DMS53 treated with DMSO at 0.1 percent for 48 hours (cell line): ENCODE measurements at regions not wholly inside any gene's neighbourhood (a gene's known extent, or its start where the extent isn't known, plus 50 kb on each side); places are given as distances from the start of the nearest gene placed in this dataset.

Experiments used
- DNase-seq: peaks from one replicate; lab custom pipeline; 2025; ENCODE audit not compliant: unreplicated experiment; lab: John Stamatoyannopoulos, UW

DNA sequence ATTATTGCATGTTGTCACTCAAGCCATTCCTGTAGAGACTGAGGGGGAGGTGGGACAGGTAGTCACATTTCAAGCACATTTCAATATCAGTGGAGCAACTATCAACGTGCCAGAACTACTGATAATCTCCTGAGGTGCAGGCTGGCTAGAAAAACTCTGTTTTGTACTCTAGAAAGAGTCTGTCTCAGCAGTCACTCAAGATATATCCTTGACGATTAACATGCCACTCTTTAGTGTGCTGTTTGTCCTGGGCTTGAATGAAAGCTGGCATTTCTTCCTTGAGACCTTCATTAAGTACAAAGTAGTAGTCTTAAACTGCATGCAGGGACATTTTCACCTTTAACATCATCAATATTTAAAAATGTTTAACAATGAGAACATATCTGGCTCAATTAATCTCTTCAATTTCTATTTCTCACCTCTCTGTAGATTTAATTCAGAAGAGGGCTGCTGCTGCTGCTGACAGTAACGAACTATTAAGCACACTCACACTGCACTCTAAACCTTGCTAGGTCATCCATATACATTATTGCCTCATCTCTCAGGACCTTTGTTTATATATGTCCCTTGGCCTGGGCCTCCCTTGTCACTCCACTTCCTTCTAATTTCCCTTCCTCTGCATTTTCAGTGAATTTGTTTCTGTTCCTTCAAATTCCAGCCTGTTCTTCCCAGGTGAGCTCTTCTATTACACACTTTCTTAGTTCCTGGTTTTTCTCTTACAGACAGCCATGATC lies 412.0 kb downstream of the HAPSTR1 start:
- DNase-seq: no peak

GRCh38 chr16:9508328-9508936 lies 417.0 kb downstream of the HAPSTR1 start:
- no peak for DNase-seq

DNA sequence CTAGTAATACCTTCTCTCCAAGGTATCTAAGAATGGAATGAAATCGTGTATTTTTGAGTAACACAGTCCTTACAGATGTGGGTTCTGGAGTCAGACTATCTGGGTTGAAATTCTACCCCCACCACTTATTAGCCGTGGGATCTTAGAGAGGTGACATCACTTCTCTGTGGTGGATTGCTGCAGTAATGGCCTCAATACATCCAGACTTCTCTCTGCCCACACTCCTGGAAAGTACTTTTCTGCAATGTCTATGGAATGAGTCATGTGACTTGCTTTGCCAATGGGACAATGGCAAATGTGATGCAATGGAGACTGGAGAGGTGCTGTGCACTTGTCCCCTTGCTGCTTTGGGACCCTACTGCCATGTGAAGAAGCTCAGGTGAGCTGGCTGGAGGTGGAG lies 418.2 kb downstream of the HAPSTR1 start:
- DNase-seq: no peak

GRCh38 chr16:9511389-9511788 lies 419.9 kb downstream of the HAPSTR1 start:
- DNase-seq: no peak

DNA sequence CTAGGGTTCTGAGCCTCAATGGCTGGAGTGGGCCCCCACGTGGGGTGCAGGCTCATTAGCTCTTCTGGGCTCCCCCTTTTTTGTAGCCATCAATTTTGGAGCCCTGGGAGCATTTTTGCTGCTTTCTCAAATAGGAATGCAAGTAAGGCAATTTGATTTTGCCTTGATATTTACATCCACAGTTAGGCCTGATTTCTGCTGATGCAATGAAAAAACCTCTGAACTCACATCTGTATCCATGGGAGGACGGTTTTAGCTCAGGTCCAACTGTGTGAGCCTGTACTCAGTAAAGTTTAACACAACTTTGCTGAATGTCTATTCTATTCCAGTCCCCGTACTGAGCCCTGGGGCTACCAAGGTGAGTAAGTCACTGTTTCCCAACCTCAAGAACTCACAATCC lies 425.0 kb downstream of the HAPSTR1 start:
- DNase-seq: no peak

- no peak for DNase-seq
Measured at GRCh38 chr16:9518051-9518450, 426.6 kb downstream of the HAPSTR1 start.

DNA sequence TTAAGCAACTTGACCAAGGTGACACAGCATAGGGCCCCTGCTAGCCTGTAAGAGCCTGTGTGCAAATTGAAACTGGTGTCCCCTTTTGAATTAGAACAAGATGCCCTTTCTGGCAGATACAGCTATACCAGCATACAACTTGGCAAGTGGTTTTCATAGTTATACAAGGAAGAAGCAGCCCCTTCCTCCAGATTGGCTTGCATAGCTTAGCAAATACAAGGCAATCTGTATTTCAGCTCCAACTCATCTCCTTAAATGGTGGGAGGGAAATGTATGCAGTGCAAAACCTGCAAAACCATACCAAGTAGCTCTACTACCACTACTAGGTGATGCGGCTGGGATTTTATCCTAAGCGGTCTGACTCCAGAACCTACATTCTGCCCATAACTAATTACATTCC lies 427.1 kb downstream of the HAPSTR1 start:
- no peak for DNase-seq

DNA sequence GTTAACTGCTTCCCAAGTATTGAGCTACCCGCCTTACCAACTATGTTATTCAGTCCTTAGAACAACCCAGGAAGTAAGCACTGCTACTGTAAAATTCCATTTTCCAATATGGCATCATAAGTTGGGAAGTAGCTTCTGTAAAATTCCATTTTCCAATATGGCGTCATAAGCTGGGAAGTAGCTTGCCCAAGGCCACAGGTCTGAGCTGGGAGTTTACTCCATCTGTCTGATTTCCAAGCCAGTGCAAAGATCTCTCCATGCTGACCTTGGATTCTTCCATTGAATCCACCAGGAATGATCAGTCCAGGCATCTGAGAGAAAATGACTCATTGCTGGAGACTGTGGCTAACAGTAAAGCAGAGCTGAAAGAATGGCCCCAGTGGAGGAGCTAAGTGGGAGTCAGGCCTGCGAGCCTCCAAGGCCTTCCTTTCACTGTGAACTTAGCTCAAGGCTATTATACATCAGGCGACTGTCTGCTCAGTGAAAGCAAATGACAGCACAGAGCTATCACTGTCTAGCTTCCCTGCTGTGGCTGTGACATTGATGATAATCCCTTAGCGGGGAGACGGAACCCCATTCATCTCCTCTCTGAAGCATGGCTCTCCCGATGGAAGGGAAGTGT lies 430.4 kb downstream of the HAPSTR1 start:
- no peak for DNase-seq

DNA sequence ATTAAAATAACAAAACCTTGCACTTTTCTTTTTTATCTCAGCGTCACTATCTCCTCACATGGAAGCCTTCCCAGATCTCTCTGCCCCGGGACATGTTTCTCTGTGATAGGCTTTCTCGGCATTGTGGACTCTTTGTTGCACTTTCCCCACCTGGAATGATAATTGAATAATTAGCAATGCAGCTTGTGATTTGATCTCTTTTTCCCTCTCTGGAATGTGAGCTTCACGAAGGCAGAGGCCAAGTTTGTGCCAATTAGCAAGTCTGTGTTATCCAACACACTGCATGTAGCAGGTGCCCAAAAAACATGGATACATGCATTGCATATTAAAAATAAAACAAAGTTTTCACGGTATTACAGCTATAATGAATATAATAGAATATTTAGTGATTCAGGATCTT lies 431.2 kb downstream of the HAPSTR1 start:
- DNase-seq: no peak

DNA sequence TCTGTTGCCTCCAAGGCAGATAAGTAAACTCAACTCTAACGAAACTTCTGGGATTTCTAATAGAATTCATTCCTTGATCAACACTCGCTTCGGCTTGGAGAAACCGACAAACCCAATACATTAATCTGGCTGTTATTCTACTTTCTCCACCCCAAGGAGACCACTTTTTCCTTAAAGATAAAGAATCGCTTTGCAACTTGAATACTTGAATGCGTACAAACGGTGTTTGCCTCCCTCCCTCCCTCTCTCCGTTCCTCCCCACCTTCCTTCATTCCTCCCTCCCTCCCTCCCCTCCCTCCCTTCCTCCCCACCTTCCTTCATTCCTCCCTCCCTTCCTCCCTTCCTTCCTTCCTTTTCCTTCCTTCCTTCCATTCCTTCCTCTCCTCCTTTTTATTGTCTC lies 432.6 kb downstream of the HAPSTR1 start:
- no peak for DNase-seq

DNA sequence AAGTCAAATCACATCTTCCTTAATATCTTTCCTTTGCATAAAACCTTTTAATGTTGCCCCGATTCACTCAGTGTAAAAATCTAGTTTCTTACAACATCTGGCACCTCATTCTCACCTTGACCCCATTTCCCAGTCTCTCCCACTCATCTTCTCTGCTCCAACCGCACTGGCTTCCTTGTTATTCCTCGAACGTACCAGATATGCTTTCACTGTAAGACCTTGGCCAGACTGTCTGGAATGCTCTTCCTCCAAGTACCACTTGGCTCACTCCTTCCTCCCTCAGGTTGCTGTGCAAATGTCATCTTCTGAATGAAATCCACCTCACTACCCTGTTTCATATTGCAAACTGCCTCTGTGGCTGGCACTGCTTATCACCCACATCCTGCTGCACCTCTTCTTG lies 433.6 kb downstream of the HAPSTR1 start:
- DNase-seq: no peak

DNA sequence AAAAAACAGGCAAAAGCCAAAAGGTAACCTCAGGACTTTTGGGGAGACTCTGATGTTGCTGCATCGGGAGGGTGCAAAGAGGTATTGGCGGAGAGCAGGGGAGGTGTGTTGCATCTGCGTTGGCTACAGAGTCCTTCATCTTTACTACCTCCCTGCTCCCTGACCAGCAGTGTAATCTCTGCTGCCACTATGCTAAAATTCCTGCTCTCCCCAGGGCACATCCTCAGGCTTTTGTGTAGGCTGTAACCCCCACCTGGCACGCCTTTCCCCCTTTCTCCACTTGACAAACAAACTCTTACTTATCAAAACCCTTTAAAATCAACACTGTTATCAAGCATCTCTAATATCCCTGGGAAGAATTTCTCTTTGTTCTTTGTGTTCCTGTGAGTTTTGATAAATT lies 435.3 kb downstream of the HAPSTR1 start:
- DNase-seq: no peak

GRCh38 chr16:9527976-9528375 lies 436.5 kb downstream of the HAPSTR1 start:
- DNase-seq: no peak

GRCh38 chr16:9528511-9529079 lies 437.2 kb downstream of the HAPSTR1 start:
- DNase-seq: no peak

- DNase-seq: no peak
Measured at GRCh38 chr16:9533042-9533441, 441.6 kb downstream of the HAPSTR1 start.

- no peak for DNase-seq
Measured at GRCh38 chr16:9534759-9535158, 443.3 kb downstream of the HAPSTR1 start.

GRCh38 chr16:9536905-9537304 lies 445.5 kb downstream of the HAPSTR1 start:
- DNase-seq: no peak

DNA sequence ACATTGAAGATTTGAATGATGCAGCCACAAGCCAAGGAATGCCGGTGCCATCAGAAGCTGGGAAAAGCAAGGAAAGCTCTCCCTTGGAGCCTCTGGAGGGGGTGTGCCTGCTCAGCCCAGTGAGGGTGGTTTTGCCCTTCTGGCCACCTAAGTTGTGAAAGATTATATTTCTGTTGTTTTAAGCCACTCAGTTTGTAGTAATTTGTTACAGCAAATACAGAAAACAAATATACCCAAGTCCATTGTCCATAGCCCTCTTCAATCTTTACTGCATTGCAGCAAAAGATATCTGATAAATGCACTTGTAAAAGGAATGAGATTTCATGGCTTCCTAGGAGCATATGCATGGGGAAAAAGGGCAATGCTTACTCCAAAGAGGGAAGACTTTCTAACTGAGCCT lies 447.9 kb downstream of the HAPSTR1 start:
- no peak for DNase-seq

DNA sequence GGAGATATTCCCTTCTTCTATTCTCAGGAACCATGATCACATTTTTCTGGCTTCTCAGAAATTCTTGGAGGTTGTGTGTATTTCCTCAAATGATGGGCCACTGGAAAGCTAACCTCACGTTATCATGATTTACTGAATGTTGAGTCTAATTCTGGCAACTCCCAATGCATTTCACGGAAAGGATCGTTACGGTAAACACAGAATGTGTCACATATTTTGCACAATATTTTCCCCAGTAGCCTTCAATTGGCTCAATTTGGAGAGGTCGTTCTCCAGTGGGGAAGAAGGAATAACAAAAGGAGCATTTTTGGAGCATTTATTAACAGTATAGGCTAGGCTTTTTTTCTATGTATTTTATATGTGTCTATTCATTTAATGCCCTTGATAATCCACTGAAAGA lies 450.3 kb downstream of the HAPSTR1 start:
- DNase-seq: no peak

GRCh38 chr16:9542165-9542755 lies 450.8 kb downstream of the HAPSTR1 start:
- no peak for DNase-seq

DNA sequence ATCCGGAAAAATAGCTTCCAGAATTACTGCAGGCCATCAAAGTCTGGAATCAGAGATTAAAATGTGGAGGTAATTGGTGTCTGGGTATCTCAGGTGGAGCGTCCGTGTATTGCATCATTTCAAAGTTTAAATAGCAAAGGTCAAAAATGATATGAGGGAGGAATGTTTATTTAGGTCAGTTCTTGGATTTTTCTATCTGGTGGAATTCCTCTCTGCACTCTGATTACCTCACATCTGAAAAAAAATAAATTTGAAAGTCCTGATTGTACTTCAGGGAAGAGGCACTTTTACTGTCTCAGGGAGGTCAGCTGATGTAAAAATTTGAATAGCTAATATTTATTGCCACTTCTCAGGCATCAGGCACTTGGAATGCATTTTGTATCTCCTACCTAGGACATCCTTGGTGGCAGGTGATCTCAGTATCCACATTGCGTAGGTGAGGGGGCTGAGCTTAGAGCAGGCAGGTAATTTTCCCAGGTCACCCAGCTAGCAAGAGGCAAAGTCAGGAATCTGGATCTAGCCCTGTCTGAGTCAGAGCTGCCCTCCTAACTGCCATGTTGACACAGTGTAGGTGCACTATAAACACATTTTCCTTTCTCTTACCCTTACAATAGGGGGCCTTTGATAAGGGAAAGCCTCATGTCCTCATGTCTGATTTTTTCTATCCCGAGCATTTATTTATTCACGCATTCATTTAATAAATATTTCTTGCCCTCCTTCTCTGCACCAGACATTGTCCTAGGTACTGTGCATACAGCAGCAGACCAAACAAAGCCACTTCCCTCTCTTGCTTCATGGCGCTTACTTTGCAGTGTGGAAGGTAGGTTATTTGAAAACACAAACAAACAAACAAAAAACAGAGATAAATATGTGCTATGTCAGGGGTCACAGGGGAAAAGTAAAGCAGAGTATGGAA lies 454.3 kb downstream of the HAPSTR1 start:
- DNase-seq: no peak
